Activated CD8-positive, alpha-beta memory T cell treated with anti-CD3 and anti-CD28 coated beads, Interleukin-2, amount 10 ng/mL, durations not matched to agents 7 days and 5 days (primary cell): ENCODE measurements at regions not wholly inside any gene's neighbourhood (a gene's known extent, or its start where the extent isn't known, plus 50 kb on each side); places are given as distances from the start of the nearest gene placed in this dataset.

Experiments
- ATAC-seq: fragments of 150-1000 bp; cut with Tn5 transposase; one replicate; pipeline ENCODE4 v1.10.0; 2021; ENCODE audit warnings: moderate library complexity
- CTCF ChIA-PET: fragments of 350-600 bp; sonication (Branson Sonifier 250); formaldehyde crosslinking; loops from one replicate; lab custom pipeline; 2021; ENCODE audit warnings: antibody characterized with exemption; lab: Charles Lee
- DNase-seq: peaks from one replicate; pipeline ENCODE4 v3.0.0-alpha.2; 2020
- H3K27ac Mint-ChIP-seq: one replicate; pipeline ENCODE4 v1.8.0; 2021; ENCODE audit warnings: mild to moderate bottlenecking, mixed read lengths
- H3K27me3 Mint-ChIP-seq: one replicate; pipeline ENCODE4 v1.8.0; 2021; ENCODE audit warnings: mixed read lengths
- H3K36me3 Mint-ChIP-seq: one replicate; pipeline ENCODE4 v1.8.0; 2021; ENCODE audit warnings: mild to moderate bottlenecking, mixed read lengths
- H3K4me1 Mint-ChIP-seq: one replicate; pipeline ENCODE4 v1.8.0; 2021; ENCODE audit warnings: mixed read lengths
- H3K4me3 Mint-ChIP-seq: one replicate; pipeline ENCODE4 v1.8.0; 2021; ENCODE audit warnings: mild to moderate bottlenecking, moderate library complexity, mixed read lengths
- H3K9me3 Mint-ChIP-seq: one replicate; pipeline ENCODE4 v1.8.0; 2022; ENCODE audit warnings: low read depth, mixed read lengths

DNA sequence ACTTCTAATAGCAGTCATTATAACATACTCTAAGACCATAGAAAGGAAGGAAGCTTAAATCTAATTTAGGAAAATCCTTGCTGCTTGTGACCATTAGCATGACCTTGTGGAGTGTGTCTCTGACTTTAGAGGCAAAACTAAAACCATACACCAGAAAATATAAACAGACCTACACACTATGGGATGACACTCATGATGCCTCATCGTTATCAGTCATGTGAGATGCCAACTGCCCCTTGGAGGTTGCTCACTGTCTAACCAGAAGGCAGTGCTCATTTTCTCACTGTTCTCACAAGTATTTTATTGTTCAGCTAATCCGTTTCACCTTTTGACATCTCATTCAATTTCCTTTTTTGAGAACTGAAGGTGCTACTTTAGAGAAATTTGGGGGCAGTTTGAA, 376.9 kb downstream of the RND3 start:
- Mint-ChIP-seq H3K27me3 (no peaks in the 10 kb centered on the region), H3K4me3 (no peak overlapping the region), H3K4me1 (no peaks in the 10 kb centered on the region), H3K9me3 (no peaks in the 10 kb centered on the region), H3K27ac (no peak overlapping the region), H3K36me3 (no peaks in the 10 kb centered on the region)
- ATAC-seq: no peak
- no peak for DNase-seq
- CTCF ChIA-PET: no interaction called here

DNA sequence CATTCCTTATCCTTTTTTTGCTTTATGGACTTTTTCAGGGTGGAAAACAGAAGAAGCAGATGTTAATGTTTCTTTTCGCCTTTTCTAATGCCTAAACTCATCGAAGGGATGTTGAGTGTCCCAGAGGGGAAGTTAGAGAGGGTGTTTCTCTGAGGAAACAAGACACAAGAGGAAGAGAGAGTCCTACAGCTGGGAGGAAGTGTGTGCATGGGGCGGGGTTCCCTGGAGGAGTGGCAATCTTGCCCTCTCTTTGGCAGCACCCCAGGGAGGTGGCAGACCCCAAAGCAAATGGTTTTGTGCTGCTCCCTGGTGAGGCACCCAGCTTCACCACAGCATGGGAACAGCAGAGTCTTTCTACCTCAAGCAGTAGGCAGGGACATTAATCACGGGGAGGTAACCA, 377.6 kb downstream of the RND3 start:
- no peak overlapping the region for H3K27ac Mint-ChIP-seq
- H3K27me3 Mint-ChIP-seq: no peaks in the 10 kb centered on the region
- DNase-seq (no peak), ATAC-seq (no peak)
- H3K9me3 Mint-ChIP-seq: no peaks in the 10 kb centered on the region
- no peak overlapping the region for H3K4me3 Mint-ChIP-seq
- CTCF ChIA-PET: no interaction called here
- H3K4me1 Mint-ChIP-seq: no peaks in the 10 kb centered on the region
- H3K36me3 Mint-ChIP-seq: no peaks in the 10 kb centered on the region

DNA sequence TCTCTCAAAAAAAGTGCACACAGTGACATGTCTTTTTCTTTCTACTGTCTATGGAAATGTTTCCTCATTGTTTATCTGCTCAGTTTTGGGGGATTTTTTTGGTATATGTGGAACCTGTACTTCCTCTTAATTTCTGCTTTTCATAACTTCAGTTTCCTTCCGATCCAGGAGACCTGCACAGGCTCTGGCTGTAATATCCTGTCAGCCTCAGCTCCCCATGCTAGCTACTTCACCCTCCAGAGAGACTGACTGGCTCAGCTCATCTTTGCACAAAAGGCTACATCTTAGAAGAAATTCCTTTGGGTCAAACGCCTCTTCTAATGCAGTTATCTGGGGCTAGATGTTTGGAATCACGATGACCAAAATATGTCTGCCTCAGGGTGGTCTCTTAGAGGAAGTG, 378.4 kb downstream of the RND3 start:
- ATAC-seq: no peak
- Mint-ChIP-seq H3K36me3 (no peaks in the 10 kb centered on the region), H3K27me3 (no peaks in the 10 kb centered on the region)

DNA sequence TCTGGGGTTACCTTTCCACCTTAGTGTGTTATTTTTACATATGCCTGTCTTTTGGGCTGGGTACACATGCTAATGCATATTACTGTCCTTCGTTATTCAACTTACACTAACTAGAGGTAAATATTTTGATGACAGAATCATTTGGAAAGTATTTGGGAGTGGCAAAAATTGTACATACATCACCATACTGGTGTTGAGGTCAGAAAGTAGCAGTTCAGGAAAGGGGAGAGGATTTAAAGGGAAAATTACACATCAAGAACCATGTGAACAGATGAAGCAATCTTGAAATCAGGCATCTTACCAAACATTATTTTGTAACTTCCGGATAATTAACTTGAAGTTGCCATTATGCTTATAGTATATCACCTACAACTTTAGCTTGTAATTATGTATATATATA, 379.7 kb downstream of the RND3 start:
- Mint-ChIP-seq H3K27ac (no peak overlapping the region), H3K27me3 (no peaks in the 10 kb centered on the region), H3K4me3 (no peak overlapping the region), H3K4me1 (no peaks in the 10 kb centered on the region), H3K36me3 (no peaks in the 10 kb centered on the region), H3K9me3 (no peaks in the 10 kb centered on the region)
- DNase-seq: no peak
- CTCF ChIA-PET: no interaction called here
- ATAC-seq: no peak

More for the DNA sequence above, 378.4 kb downstream of the RND3 start:
- H3K27ac Mint-ChIP-seq: no peak overlapping the region
- no peaks in the 10 kb centered on the region for H3K9me3 Mint-ChIP-seq
- CTCF ChIA-PET: no interaction called here
- H3K4me1 Mint-ChIP-seq: no peaks in the 10 kb centered on the region
- no peak for DNase-seq
- H3K4me3 Mint-ChIP-seq: no peak overlapping the region

DNA sequence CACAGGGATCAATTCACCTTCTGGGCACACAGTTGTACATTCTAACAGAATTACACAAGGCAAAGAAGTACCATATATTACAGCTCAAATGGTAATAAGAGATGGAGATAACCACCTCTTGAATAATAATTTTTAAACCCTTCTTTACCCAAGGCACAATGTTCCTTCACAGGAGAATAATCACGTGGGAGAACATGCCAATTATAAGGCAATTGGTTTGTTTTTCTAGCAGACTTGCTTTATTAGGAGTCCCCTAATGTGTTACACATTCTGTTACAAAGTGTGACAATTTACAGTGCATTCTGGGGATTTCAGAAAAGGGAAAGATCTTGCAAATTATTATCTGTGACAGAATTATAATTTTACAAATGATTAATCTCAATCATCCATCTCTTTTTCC, 380.3 kb downstream of the RND3 start:
- no peak overlapping the region for H3K4me3 Mint-ChIP-seq
- ATAC-seq: no peak
- no peaks in the 10 kb centered on the region for H3K4me1 Mint-ChIP-seq

DNA sequence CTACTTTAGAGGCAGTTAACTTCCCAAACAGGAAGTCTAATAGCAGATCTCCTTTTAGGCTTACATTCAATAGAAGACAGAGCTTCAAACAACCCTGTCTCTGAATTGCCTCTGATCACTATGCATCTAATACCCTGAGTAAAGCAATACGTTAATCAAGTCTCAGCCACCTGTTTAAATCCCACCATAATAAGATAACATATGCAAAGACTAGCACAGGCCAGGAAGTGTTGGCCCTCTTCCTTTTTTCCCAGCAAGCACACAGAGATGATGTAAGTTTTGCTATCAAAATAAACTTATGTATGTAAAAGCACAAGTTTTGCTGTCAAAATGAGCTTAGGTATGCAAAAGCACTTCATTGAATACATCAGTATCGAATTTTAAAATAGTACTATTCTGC, 385.5 kb downstream of the RND3 start:
- H3K27me3 Mint-ChIP-seq: no peaks in the 10 kb centered on the region
- no peak for ATAC-seq
- CTCF ChIA-PET: no interaction called here
- no peaks in the 10 kb centered on the region for H3K9me3 Mint-ChIP-seq
- no peaks in the 10 kb centered on the region for H3K4me1 Mint-ChIP-seq
- DNase-seq: no peak
- H3K4me3 Mint-ChIP-seq: no peak overlapping the region
- H3K27ac Mint-ChIP-seq: no peak overlapping the region
- no peaks in the 10 kb centered on the region for H3K36me3 Mint-ChIP-seq

More for the DNA sequence above, 380.3 kb downstream of the RND3 start:
- Mint-ChIP-seq H3K36me3 (no peaks in the 10 kb centered on the region), H3K27ac (no peak overlapping the region), H3K27me3 (no peaks in the 10 kb centered on the region), H3K9me3 (no peaks in the 10 kb centered on the region)
- CTCF ChIA-PET: no interaction called here
- no peak for DNase-seq

DNA sequence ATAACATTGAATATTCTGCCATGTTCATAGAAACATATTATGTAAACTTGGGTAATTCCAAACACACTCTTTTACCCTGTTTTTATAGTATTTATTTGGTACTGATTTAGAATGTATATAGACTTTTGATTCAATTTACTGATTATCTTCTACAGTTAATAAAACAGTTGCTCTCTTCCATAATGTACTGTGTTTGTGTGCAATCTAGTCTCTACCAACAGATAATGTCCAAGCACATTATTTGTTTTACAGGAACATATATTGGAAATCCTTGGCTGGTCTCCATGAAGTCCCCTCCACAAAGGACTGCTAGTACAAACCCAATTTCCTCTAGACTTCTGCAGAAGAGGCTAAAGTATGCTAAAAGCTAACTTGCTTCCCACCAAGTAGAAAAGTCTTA, 386.6 kb downstream of the RND3 start:
- ATAC-seq (no peak), DNase-seq (no peak)
- Mint-ChIP-seq H3K27me3 (no peaks in the 10 kb centered on the region), H3K4me3 (no peak overlapping the region), H3K9me3 (no peaks in the 10 kb centered on the region), H3K4me1 (no peaks in the 10 kb centered on the region), H3K27ac (no peak overlapping the region), H3K36me3 (no peaks in the 10 kb centered on the region)
- CTCF ChIA-PET: no interaction called here

DNA sequence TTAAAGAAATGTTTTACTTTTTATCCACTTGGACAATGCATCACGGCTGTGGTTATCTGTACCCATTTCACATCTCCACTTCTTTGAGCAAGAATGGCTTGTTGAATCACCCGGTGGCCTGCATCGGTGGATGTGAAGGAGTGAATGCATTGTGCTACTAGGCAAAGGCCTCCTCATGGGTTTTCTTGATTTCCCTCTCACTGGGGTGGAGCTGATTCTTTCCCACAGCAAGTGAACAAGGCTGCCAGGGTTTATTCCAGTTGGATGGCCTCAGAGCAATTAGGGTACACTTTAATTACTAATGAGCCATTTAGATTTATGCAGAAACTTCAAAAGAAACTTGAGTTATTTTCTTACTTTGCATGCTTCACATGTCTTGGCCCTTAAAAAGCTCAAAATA, 387.1 kb downstream of the RND3 start:
- H3K27ac Mint-ChIP-seq: no peak overlapping the region
- CTCF ChIA-PET: no interaction called here
- no peak overlapping the region for H3K4me3 Mint-ChIP-seq
- no peak for DNase-seq
- no peaks in the 10 kb centered on the region for H3K4me1 Mint-ChIP-seq
- no peaks in the 10 kb centered on the region for H3K27me3 Mint-ChIP-seq
- no peaks in the 10 kb centered on the region for H3K36me3 Mint-ChIP-seq
- no peak for ATAC-seq
- no peaks in the 10 kb centered on the region for H3K9me3 Mint-ChIP-seq

DNA sequence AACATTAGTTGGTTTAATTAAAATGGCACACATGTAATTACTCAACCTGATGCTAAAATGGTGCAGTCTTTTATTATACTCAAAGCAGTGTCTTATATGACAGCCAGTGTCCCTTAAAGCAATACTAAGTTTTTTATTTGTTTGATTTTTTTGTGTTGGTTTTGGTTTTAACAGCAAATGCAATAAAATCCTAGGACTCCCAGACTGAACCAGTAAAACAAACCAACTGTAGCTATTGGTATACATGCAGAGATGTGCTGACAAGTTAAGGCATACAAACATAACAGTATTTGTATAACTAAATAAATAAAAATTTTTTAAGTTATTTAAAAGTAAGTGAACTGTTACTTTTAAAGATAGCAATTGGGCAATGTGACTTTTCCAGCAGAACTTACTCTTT, 387.7 kb downstream of the RND3 start:
- no peaks in the 10 kb centered on the region for H3K9me3 Mint-ChIP-seq
- ATAC-seq (no peak), DNase-seq (no peak)
- no peak overlapping the region for H3K27ac Mint-ChIP-seq
- H3K4me1 Mint-ChIP-seq: no peaks in the 10 kb centered on the region
- H3K27me3 Mint-ChIP-seq: no peaks in the 10 kb centered on the region
- H3K36me3 Mint-ChIP-seq: no peaks in the 10 kb centered on the region
- CTCF ChIA-PET: no interaction called here
- H3K4me3 Mint-ChIP-seq: no peak overlapping the region

DNA sequence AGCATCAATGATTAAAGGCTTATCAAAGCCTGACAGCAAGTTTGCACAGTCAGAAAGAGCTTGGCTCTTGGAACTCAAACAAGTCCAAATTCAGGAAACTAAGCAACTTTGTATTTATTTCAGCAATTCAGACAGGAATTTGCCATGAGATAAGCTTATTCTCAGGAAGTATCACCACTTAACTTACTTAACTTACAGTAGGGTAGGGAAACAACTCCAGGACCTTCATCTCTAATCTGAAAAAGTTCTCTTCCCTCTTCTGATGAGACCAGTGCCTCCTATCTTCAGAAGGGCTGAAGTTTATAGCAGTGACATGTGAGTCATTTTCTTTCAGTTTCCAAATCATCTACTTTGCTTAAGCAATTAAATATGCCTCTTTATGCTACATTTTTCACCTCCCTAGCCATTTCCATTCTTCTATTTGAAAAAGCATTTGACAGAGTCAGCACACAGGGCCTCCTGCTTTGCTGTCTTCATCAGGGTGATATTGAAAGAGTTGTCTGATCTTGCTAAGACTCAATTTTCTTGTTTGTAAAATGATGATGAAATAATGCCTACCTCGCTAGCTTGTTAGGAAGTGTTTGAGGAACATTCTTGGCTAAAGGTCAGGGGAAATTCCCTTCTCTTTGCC, 389.5 kb downstream of the RND3 start:
- ATAC-seq: no peak
- CTCF ChIA-PET: no interaction called here
- no peak for DNase-seq
- Mint-ChIP-seq H3K27ac (no peak overlapping the region), H3K9me3 (peaks cover 2% of the 10 kb centered on the region), H3K4me1 (no peaks in the 10 kb centered on the region), H3K27me3 (no peaks in the 10 kb centered on the region), H3K36me3 (no peaks in the 10 kb centered on the region), H3K4me3 (no peak overlapping the region)

DNA sequence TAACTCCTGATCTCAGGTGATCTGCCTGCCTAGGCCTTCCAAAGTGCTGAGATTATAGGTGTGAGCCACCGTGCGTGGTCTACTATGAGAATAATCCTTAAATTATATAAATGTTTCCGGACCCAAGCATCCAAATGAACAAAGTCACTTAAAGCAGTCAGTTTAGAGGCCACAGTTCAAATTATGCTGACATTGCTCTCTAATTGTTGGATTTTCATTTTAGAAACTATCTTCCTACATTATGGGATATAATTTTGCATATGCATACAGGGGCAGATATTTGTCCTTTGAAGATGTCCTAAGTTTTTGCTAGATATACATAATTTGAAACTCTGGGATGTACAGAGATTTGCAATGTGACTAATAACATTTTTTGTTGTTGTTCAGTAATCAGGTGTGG, 390.1 kb downstream of the RND3 start:
- Mint-ChIP-seq H3K4me1 (no peaks in the 10 kb centered on the region), H3K4me3 (no peak overlapping the region), H3K27ac (no peak overlapping the region), H3K27me3 (no peaks in the 10 kb centered on the region), H3K36me3 (no peaks in the 10 kb centered on the region), H3K9me3 (peaks cover 2% of the 10 kb centered on the region)
- ATAC-seq (no peak), DNase-seq (no peak)
- CTCF ChIA-PET: no interaction called here

DNA sequence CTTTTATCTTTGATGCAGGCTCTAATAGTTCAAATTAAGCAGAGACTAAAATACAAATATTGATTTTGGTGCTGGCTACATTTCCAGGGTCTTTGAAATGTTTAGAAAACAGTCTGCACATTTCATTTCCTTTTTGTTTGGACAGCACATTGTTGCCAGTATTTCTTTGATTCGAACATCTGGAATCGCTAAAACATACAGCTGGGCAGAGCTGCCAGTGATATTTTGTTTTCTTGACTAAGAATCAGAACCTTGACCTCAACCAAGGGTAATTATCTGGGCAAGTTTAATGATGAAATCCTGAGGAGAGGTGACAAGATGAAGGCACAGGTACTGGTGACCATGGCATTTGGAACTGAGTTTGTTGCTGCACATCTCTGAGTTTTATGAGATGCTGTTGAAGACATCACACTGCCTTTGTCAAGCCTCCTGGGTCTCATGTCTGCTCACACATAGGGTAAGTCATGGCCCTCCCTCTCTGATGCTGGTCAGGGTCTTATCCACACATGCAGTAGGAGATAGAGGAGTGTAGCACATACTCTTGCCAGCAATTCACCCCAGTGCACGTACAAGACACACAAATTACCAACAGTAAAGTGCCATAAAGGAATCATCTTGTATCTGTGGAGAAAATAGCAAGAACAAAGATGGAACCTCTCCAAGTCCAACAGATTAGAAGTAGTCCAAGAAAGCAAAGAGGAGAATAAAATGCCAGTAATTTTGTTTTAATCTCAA, 391.9 kb downstream of the RND3 start:
- CTCF ChIA-PET: no interaction called here
- H3K4me3 Mint-ChIP-seq: no peak overlapping the region
- H3K4me1 Mint-ChIP-seq: no peaks in the 10 kb centered on the region
- H3K9me3 Mint-ChIP-seq: peaks cover 2% of the 10 kb centered on the region
- H3K36me3 Mint-ChIP-seq: no peaks in the 10 kb centered on the region
- H3K27ac Mint-ChIP-seq: no peak overlapping the region
- ATAC-seq: no peak
- no peak for DNase-seq
- no peaks in the 10 kb centered on the region for H3K27me3 Mint-ChIP-seq

DNA sequence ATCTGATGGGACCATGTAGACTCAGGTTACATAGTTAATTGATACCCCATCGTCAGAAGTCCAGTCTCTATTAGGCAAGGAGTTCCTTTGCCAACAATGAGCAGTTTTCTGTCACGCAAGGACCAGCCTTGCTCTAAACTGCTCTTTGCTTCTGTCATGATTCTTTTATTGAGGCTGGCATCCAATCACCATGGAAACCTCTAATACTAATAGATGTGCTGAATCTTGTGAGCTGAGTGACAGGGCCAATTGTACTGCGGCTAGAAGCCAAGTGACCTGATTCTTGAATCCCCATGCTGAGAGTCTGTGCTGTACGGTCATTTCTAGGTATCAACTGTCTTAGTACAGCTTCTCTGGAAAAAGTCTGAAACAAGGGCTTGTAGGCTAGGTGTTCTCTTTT, 395.6 kb downstream of the RND3 start:
- H3K36me3 Mint-ChIP-seq: no peaks in the 10 kb centered on the region
- ATAC-seq: no peak

DNA sequence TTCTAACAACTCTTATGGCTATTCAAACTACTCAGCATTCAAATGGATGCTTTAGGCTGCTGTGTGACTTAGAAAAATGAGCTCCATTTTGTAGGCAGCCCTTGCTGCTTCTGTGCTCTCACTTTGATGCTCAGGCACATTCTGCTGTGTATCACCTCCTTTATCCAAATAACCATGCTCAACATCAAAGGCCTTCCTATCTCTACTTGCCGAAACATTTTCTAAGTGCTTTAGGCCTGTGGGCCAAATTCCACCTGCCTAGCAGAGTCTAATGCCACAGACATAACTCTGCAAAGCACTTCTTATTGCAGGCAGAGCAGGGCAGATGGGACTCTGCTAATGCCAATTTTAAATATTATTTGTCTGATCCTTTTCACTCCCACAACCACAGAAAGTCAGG, 397.4 kb downstream of the RND3 start:
- DNase-seq: no peak
- no peaks in the 10 kb centered on the region for H3K27me3 Mint-ChIP-seq
- CTCF ChIA-PET: no interaction called here
- H3K4me3 Mint-ChIP-seq: no peak overlapping the region
- H3K9me3 Mint-ChIP-seq: peaks cover 2% of the 10 kb centered on the region
- ATAC-seq: no peak
- no peaks in the 10 kb centered on the region for H3K4me1 Mint-ChIP-seq
- no peak overlapping the region for H3K27ac Mint-ChIP-seq
- H3K36me3 Mint-ChIP-seq: no peaks in the 10 kb centered on the region

More for the DNA sequence above, 395.6 kb downstream of the RND3 start:
- Mint-ChIP-seq H3K4me3 (no peak overlapping the region), H3K27ac (no peak overlapping the region), H3K9me3 (peaks cover 2% of the 10 kb centered on the region), H3K4me1 (no peaks in the 10 kb centered on the region), H3K27me3 (no peaks in the 10 kb centered on the region)
- no peak for DNase-seq
- CTCF ChIA-PET: no interaction called here
